Heart left ventricle (tissue), 13 donors: ENCODE measurements at regions not wholly inside any gene's neighbourhood (a gene's known extent, or its start where the extent isn't known, plus 50 kb on each side); places are given as distances from the start of the nearest gene placed in this dataset.

ENCODE experiments used
- POLR2A ChIP-seq, 2 donors: fragments of 450-650 bp; IDR thresholded peaks; one replicate each; pipeline ENCODE4 v1.6.1; 2017; ENCODE audit warnings: antibody characterized with exemption in 2 of 2, mild to moderate bottlenecking in 2 of 2, moderate library complexity in 2 of 2
- TF ChIP-seq, protein P1 (sequence below), 12 donors: fragments of 200-600 bp; sonication (generic) in 4 of 12; IDR thresholded peaks; one replicate each; pipeline versions ENCODE4 v1.5.0 to v1.8.0; 2018 to 2022; ENCODE audit warnings: antibody characterized with exemption in 12 of 12, mild to moderate bottlenecking in 5 of 12
- donor health status: ischemic (EF 13 %, LVEDD 7.1; RV severe dilation, severe dysfunction).
- donor health status: DM: no; HTN: yes; CAD: no.
- donor health status: DM: no; HTN: no; CAD: no.
- donor health status: ischemic (EF 25% LVEDD 6.9; RV normal size, moderate dysfunction).
- donor health status: ischemic (EF 25% LVEDD 5.7; RV mildly dilated, moderate dysfunction).
- donor health status: ischemic (EF 35%, LVEDD 5.7; RV mildly dilated, moderate dysfunction).
- donor health status: nonischemic (EF 11% LVEDD 7.7; RV severe dilation, severe dysfunction).
- donor health status: DM: yes; HTN: yes; CAD: no.
- donor health status: PGD.
- donor health status: ischemic (EF 29% LVEDD 5.4; RV normal size, mild dysfunction).
- donor health status: nonischemic (EF 23%, LVEDD 6.1; RV moderate dilation, normal function).

DNA sequence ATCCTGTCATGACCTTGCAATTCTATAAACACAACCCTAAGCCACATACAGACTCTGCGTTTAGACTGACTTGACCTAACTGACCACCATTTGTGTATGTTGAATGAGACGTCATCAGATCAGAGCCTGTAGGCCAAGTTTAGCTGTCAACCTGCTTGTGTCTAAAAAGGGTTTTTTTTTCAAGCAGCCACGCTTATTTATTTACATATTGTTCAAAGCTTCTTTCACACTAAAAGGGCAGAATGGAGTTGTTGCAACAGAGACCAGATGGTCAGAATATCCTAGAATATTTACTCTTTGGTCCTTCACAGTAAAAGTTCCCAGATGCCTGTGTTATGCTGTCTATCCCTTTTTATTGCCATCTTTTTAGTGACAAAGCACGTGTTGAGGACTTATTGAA lies 307.7 kb upstream of the SLC10A2 start:
- TF ChIP-seq, protein P1, sequence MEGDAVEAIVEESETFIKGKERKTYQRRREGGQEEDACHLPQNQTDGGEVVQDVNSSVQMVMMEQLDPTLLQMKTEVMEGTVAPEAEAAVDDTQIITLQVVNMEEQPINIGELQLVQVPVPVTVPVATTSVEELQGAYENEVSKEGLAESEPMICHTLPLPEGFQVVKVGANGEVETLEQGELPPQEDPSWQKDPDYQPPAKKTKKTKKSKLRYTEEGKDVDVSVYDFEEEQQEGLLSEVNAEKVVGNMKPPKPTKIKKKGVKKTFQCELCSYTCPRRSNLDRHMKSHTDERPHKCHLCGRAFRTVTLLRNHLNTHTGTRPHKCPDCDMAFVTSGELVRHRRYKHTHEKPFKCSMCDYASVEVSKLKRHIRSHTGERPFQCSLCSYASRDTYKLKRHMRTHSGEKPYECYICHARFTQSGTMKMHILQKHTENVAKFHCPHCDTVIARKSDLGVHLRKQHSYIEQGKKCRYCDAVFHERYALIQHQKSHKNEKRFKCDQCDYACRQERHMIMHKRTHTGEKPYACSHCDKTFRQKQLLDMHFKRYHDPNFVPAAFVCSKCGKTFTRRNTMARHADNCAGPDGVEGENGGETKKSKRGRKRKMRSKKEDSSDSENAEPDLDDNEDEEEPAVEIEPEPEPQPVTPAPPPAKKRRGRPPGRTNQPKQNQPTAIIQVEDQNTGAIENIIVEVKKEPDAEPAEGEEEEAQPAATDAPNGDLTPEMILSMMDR (IDR thresholded peaks at IDR 0.05), result no peak
- no peak for TF ChIP-seq POLR2A (IDR thresholded peaks at IDR 0.05)
